SW480 (cell line): ENCODE measurements at regions not wholly inside any gene's neighbourhood (a gene's known extent, or its start where the extent isn't known, plus 50 kb on each side); places are given as distances from the start of the nearest gene placed in this dataset.
"Not testable (repeated sequence)": the region's sequence is repeated elsewhere in the genome, so short reads cannot be mapped to it uniquely, and the experiment has no call there.

Experiments
- DNase-seq: peaks from one replicate; pipeline ENCODE4 v3.0.0-alpha.2; 2016; ENCODE audit warnings: low spot score

DNA sequence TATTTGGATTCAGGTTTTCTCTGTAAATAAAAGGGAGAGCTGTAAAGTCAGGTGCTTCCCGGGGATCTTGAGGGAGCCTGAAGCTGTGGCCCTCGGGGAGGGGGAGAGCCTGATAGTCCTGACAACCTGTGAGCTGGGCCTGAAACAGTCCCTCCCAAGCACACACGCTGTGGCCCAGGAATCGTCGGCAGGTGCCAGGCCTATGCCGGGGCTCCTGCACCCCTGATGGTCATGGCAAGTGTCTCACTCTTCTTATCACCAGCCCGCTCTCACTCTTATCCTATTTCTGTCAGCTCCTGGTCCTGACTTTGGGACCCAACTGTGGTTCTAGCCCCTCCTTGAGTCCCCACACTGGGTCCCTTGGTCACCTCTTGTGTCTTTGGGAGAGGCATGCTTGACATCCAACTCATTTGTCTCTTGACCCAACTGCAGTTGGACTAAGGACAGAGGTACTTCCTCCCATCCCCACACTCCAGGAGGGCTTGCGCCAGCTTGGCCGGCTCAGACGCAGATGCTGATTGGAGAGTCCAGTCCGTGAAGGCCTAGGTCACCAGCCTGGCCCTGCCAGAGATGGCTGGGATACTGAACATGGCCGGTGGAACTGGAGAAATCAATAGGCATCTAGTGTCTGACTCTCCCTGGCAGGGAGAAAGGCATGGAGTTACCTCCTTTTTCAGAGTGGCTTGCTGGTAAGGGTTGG is 170.5 kb upstream of the WSCD1 start:
- DNase-seq, result no peak

DNA sequence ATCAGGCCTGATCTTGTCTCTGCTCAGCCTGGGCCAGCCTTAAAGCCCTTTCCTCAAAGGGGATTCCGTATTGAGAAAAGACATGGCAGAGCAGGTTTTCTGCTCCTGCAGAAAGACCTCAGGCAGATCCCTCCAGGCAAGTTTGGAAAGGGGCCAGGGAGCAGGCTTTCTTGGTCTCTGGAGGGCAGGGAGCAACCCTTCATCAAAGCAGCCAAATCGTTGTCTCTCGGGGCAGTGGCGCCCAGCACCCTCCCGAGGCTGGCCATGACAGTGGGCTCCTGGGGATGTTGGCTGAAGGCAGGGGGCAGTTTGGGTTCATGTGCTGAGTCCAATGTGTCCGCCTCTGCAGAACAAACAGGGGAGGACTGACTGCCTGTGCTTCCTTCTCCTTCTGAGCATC is 168.4 kb upstream of the WSCD1 start:
- DNase-seq, result no peak

DNA sequence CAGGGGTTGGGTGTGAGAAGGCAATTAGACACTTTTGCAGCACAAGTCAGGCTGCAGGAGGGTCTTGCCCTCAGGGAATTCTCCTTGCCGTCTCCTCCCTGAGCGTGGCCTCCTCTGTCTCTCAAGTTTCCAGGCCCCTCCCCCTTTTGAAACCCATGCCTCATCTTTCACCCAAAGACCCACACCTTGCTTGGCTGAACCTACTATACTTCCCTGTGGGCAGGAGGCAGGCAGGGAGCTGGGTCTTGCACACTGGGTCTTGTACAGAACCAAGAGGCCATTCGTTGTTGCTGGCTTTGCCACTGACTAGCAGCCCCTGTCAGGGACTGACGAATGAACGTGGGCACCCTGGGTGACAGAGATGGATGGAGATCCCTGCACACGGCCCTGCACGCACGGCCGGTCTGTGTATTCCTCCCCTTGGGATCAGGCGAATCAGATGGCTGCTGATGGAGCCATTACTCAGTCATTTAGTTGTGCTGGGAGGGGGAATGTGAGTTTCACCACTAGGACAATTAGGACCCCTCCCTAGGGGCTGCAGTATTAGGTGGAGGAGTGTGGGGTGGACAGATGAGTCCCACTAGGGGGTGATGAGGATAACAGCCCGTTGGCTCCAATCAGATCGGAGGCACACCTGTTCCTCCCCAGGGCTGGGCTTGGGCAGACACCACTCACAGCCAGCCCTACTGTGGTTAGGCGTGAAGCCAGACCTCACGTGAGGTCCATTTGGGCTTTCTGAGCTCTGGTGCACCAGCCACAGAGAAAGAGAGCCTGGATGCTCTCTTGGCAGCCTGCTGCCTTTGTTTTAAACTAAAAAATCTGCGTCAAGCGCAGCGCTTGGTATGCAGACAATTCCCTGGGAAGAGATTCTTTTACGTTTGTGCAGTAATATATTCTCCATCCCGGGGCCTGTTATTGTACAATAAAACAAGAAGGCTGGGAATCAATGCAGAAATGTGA is 167.7 kb upstream of the WSCD1 start:
- DNase-seq, result no peak

DNA sequence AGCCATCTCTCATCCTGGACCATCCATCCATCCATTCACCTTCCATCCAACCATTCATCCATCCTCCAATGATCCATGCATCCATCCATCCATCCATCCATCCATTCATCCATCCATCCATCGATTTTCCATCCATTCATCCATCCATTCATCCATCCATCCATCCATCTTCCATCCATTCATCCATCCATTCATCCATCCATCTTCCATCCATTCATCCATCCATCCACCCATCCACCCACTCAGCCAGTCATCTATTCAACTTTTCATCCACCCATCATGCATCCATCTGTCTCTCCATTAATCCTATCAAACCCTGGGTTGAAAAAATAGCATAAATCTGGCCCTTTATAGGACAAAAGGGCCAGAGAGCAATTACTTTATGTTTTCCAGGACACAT is 158.3 kb upstream of the WSCD1 start:
- no peak for DNase-seq

DNA sequence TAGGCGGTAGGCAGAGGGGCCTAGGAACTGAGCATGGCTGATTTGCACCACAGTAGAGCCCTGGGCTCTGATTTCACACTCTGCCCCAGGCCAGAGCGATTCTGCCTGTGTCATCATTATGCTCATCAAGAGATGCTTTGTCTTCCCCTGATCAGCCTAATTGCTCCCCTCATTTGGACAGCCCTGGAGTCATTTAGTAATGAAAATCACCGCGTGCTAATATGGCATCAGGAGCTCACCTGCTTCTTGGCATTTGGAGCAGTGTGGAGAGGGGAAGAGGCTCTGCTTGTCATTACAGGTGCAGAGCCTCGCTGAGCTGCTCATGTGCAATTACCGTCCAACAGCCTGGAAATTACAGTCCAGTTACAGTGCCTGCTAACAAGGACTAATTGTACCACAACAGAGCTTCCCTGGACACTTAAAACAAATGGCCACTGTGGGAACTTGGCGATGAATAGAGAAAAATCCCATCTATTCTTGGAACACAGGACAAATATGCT is 157.1 kb upstream of the WSCD1 start:
- no peak for DNase-seq

DNA sequence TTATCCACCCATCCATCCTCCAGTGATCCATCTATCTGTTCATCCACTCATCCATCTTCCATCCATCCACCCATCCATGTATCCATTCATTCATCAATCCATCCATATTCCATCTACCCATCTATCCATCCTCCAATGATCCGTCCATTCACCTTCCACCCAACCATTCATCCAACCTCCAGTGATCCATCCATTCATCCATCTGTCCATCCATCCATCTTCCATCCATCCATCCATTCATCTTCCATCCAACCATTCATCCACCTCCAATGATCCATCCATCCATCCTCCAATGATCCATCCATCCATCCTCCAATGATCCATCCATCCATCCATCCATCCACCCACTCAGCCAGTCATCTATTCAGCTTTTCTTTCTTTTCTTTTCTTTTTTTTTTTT is 156.5 kb upstream of the WSCD1 start:
- DNase-seq, result no peak

DNA sequence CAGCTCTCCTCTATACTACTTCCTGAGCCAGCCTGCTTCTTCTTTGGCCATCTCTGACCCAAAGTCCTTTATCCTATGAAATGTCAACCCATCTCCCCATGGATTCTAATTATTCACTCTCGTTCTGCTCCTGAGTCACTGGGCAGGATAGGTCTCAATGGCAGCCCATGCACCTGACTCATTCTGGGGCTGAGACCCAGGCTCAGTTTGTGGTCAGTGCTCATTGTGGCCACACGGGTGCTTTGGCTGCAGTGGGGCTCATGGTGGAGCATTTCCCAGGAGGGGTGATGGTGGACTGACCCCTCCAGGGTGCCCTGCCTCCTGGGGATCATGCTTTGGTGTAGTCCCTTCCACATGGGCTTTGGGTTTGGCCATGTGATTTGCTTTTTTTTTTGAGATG is 154.8 kb upstream of the WSCD1 start:
- no peak for DNase-seq

DNA sequence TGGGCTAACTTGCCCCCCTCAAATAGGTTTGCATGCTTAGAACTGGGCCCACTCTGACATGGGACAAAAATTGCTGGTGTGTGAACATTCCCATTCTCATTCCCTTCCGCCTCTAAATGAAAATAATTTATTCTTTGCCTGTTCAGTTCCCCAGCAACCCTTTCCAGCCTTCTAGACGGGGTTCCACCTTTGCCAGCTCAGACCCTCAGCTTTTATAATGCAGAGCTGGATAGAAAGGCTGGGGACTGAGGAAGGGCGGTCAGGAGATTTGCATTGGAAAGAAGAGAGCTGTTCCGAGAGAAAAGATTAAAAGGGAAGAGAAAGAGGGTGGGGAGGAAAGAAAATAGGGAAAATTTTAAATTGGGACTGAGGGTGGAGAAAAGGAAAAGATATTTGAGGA is 151.1 kb upstream of the WSCD1 start:
- no peak for DNase-seq

DNA sequence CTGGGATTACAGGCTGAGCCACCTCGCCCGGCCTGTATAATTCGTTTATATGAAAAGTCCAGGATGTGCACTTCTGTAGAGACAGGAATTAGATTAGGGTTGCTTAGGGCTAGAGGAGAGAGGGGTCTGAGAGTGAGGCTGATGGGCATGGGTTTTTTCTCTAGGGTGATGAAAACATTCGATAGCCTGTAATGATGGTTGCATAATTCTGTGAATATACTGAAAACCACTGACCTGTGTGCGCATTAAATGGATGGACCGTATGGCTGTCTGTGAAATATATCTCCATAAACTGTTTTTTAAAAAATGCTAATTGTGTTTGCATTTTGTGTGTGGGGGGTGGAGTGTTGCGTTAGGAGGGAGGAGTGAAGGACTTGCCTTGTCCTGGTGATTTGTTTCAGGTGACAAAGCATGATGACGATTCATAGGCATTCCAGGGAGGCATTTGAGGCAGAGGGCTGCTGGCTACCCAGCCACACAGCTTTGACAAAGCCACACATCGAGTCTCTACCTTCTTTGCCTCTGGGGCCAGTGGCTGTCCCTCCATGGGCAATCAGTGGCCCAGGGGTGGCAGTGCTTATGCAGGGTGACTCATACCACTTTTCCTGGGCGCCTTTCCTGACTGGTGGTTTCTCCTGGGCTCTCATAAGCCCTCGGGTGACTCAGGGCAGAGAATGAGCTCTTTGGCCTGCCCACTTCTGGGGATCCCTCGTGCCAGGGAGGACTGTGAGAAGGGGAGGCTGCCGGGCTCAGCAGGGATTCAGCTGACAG is 148.5 kb upstream of the WSCD1 start:
- DNase-seq, result peak; percentile 91

DNA sequence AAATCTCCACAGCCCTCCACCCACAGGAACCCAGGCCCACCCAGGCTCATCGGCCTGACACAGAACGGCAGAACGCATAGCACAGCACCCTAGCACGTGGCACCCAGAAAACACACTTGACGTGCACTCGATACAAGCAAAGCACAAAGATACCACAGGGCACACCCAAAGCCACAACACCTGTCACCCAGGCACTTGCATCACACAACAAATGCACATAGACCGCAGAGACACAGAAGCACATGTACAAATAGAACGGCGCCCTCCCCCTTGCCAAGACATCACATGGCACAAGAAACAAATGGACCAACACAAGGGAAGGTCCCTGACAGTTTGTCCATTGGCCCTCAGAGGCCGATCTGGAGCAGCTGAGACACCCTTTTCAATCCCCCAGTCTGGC is 147.7 kb upstream of the WSCD1 start:
- DNase-seq, result peak; percentile 94

DNA sequence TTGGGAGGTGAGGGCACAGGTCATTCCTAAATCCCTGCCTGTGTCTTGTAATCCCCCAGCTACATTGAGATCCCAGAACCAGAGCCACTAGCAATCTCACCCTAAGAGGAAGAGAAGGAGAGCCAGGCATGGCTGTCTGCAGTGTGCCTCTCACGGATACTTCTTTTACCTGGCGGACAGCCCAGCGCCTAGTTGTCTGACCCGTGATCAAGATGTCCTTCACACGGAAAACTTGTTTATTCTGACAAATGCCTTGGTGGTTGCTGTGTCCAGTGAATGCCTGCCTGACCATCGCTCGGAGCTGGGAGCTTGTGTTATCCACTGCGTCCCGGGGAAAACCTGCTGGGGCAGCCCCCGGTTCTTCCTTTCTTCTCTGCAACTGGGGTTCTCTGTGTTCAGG is 140.5 kb upstream of the WSCD1 start:
- DNase-seq, result no peak

DNA sequence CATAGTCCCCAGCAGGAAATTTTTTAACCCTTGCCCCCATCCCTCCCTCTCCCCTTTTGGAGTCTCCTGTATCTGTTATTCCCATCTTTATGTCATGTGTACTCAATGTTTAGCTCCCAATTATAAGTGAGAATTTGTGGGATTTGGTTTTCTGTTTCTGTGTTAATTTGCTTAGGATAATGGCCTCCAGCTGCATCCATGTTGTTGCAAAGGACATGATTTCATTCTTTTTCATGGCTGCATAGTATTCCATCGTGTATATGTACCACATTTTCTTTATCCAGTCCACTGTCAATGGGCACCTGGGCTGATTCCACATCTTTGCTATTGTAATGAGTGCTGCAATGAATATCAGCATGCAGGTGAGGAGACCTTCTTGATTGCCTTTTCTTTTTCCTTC is 139.6 kb upstream of the WSCD1 start:
- DNase-seq, result not testable (repeated sequence)

DNA sequence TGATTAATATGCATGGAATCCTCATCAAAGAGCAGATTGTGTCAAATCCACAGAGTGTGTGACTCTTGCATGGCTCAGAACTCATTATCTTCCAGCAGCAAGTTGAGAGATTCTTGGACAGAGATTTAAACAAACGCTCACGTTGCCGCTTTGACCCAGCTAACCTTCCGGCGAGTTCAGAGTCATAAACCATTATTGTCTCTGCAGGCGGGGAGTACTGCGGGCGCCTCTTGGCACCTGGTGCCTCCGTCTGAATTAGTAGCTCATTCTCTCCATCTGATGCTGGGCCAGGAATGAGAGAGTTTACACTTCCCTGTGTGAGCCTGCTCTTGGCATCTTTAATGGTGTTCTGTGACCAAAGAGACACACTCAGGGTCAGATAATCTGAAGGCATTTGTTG is 138.6 kb upstream of the WSCD1 start:
- peak; percentile 8 for DNase-seq

DNA sequence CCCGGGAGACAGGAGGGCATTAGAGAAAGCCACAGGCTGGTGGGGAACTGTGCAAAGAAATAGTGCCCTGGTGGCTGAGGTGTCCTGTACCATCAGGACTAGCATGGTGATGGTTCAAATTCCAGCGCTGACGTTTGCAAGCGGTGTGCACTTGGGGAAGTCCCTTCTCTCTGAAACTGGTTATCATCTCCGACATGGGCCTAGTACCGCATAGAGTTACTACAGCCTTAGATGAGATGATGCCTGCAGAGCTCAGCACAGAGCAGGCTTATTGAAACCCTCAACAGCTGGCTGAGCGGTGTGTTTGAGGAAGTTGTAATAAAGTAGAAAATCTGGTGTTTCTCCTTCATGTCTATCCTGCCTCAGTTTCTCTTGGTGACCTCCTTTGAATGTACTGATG is 136.7 kb upstream of the WSCD1 start:
- no peak for DNase-seq

DNA sequence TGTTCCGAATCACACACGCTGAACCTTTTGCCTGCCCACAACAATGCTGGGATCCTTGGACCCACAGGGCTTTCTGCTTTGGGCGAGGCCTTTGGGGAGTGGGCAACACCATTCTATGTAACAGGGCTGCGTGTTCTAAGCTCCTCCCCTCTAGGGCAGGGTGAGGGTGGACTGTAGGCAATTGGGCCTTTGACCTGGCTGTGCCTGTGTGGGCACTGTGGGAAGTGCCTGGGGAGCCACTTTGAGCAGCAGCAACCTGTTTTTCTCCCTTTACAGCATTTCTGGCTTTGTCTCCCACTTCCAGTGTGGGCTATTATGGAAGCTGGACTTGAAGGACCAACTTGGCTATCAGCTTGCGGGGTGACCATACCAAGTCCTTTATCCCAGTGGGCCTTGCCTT is 128.9 kb upstream of the WSCD1 start:
- DNase-seq, result no peak

DNA sequence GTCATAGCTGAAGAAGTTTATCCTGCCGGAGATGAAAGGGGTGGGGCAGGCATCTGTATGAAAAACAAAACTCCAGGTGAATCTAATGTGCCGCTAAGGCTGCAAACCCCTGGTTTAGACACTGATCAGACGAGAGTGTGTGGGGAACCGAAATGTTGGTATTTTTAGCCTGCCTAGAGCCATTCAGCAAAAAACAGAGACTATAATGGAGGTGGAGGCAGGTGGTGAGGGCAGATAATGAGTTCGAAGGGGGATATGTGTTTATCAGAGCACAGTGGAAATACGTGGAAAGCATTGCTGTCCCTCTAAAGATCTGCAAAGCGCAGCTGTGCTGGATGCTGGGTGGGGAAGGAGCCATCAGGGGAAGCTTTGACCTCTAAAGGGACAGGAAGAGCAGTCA is 127.5 kb upstream of the WSCD1 start:
- DNase-seq, result no peak

DNA sequence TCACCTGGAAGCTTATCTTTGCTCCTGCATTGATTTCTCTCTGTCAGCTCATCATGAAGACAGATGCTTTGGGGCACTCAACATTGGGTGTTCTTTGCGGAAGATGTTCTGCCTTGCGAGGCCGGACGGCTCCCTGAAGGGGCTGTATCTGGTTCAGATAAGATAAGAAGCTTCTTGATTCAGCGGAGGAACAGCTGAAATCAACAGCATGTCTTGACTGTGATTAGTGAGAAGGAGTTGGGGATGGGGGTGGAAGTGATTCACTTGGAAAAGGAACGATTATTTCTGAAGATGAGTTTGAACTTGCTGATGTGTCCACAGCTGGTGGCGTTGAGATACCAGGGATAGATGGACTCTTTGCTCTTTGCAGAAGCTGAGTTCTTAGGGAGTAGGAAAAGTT is 126.9 kb upstream of the WSCD1 start:
- DNase-seq, result no peak

DNA sequence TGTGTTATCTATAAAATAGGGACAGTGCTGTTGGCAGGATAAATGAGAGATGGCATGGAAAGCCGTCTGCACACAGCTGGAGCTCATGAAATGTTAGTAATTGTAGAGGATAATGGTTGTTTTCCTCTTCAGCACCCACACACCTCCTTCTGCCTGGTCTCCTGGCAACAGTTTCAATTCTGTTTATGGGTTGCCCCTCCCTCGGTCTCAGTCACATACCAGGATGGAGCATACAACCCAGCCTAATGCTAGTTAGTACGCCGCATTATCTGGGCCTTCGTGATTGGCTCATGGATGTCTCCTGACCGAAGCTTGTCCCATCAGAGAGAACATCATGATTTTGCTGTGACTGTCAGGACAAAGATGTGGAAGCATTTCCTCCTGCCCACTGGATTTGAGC is 126.2 kb upstream of the WSCD1 start:
- no peak for DNase-seq

DNA sequence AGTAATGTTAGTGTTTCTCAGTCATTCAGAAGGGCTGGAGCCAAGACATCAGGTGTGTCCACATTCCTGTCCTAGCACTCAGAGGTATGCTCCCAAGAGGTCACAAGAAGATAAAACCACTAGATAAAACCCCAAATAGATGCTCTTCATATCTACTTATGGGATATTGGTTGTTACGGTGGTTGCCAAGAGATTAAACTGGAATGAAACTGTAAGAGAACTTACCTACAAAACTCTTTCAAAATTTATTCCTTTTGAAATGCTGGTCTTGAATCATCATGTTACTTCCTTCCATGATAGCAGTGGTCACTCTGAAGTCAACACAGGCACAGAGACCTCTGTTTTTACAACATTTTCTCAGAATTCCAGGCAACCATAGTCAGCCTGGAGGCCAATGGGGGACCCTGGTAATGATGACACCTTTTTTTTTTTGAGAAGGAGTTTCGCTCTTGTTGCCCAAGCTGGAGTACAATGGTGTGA is 122.4 kb upstream of the WSCD1 start:
- DNase-seq, result no peak

DNA sequence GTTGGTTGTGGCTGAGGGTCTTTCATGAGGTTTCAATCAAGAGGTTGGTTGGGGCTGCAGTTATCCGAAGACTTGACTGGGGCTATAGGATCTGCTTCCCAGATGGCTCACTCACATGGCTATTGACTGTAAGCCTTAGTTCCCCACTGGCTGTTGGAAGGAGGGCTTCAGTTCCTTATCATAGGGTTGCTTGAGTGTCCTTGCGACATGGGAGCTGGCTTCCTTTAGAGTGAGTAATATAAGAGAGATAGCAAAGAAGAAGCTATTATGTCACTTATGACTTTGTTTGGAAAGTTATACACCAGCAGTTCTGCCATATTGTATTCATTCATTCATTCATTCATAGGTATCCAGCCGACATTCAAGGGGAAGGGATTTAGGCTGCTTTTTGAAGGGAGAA is 121.4 kb upstream of the WSCD1 start:
- DNase-seq, result no peak

DNA sequence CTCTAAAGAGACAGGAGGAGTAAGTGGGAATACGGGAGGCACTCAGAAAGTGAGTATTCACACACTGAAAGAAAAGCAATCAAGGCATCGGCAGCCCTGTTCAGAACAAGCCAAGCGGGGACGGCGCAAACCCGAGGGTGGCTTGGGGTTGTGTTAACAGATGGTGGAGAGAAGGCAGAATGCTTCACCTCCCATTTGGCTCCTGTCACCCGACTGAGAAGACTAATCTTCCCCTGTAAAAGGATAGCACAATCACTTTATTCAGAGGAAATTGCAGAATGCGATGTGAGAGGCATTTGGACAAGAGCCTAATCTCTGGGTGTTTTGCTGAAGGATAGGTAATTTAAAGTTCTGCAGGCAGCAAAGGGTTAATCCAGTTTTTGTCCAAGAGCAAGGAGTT is 119.3 kb upstream of the WSCD1 start:
- no peak for DNase-seq

DNA sequence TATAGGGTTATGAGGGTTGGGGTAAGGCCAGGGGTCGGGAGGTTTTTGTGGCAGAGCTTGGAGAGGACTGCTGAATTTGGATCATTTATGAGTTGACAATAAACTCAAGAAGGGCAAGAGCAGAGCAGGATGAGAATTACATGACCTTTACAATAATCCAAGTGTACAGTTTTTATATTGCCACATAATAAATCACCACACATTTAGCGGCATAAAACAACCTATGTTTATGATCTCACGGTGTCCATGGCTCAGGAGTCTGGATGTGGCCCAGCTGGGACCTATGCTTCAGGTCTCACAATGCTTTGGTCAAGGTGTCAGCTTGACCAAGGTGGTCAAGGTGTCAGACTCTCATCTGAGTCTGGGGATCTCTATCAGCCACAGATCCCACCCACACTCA is 118.3 kb upstream of the WSCD1 start:
- DNase-seq, result no peak
